WERI-Rb-1 (cell line): ENCODE measurements at regions not wholly inside any gene's neighbourhood (a gene's known extent, or its start where the extent isn't known, plus 50 kb on each side); places are given as distances from the start of the nearest gene placed in this dataset.
"Not testable (repeated sequence)": the region's sequence is repeated elsewhere in the genome, so short reads cannot be mapped to it uniquely, and the experiment has no call there.

ENCODE experiments used
- DNase-seq: peaks from one replicate; pipeline ENCODE4 v3.0.0-alpha.2; 2020
- H3K27ac ChIP-seq: fragments of 250-450 bp; sonication (Bioruptor Pico); 2 replicates; pipeline ENCODE4 v1.5.1; 2020; ENCODE audit warnings: mild to moderate bottlenecking, moderate library complexity
- H3K27me3 ChIP-seq: fragments of 250-450 bp; sonication (Bioruptor Pico); 2 replicates; pipeline ENCODE4 v1.5.1; 2021; ENCODE audit warnings: mild to moderate bottlenecking, low read depth, moderate library complexity; ENCODE audit not compliant: insufficient read depth, severe bottlenecking
- H3K36me3 ChIP-seq: fragments of 250-450 bp; sonication (Bioruptor Pico); 2 replicates; pipeline ENCODE4 v1.5.1; 2020; ENCODE audit warnings: mild to moderate bottlenecking, moderate library complexity
- H3K4me3 ChIP-seq: 2 replicates; pipeline ENCODE4 v1.5.1; 2011; ENCODE audit warnings: low read depth, mild to moderate bottlenecking, control low read depth, low read length
- H3K9me3 ChIP-seq: fragments of 250-450 bp; sonication (Bioruptor Pico); 2 replicates; pipeline ENCODE4 v1.5.1; 2021; ENCODE audit warnings: mild to moderate bottlenecking, moderate library complexity; ENCODE audit not compliant: severe bottlenecking
- TF ChIP-seq, protein P1 (sequence below): IDR thresholded peaks from 2 replicates; pipeline ENCODE4 v1.5.1; 2011; ENCODE audit warnings: low read depth, mild to moderate bottlenecking, control low read depth, inconsistent platforms, low read length

DNA sequence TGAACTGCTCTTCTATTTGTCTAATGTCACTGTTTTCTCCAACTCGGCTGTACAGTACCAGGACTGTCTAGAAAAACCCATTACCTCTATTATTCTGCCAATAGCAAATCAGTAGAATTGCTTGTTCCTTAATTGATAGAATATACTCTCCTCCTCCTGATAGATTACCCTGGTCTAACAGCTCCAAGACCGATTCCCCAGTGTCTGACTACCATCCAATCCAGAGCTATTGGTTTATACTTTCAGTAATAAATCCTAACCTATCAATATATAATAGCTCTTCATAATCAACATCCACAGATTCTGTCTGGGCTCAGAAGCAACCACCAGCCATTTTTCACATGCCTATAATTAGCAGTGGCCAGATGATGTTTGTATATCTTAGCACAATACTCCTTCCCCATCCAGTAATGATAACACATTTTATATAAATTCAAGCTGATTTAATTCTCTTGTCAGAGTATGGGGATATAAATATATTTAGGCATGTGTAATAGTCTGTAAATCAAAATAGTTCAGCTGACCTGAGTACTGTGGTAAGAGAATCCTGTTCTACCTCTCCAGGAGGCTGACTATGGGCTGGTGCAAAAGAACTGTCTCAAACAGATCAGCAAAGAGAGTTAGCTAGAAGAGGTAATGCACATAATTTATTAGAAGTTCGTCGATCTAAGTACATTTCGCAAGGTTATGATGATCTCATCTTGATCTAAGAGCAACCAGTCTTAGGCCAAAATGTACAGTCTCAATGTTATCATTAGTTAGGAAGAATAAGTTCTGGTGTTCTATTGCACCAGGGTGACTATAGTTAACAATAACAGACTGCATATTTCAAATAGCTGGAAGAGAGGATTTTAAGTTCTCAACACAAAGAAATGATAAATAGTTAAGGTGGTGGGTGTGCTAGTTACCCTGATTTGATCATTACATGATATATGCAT, 193.4 kb downstream of the SHOX2 start:
- TF ChIP-seq, protein P1, sequence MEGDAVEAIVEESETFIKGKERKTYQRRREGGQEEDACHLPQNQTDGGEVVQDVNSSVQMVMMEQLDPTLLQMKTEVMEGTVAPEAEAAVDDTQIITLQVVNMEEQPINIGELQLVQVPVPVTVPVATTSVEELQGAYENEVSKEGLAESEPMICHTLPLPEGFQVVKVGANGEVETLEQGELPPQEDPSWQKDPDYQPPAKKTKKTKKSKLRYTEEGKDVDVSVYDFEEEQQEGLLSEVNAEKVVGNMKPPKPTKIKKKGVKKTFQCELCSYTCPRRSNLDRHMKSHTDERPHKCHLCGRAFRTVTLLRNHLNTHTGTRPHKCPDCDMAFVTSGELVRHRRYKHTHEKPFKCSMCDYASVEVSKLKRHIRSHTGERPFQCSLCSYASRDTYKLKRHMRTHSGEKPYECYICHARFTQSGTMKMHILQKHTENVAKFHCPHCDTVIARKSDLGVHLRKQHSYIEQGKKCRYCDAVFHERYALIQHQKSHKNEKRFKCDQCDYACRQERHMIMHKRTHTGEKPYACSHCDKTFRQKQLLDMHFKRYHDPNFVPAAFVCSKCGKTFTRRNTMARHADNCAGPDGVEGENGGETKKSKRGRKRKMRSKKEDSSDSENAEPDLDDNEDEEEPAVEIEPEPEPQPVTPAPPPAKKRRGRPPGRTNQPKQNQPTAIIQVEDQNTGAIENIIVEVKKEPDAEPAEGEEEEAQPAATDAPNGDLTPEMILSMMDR: no peak
- no peak for DNase-seq
- Histone ChIP-seq H3K36me3 (no peaks in the 10 kb centered on the region), H3K4me3 (no peak overlapping the region), H3K27me3 (no peaks in the 10 kb centered on the region), H3K27ac (no peak overlapping the region), H3K9me3 (no peaks in the 10 kb centered on the region)

DNA sequence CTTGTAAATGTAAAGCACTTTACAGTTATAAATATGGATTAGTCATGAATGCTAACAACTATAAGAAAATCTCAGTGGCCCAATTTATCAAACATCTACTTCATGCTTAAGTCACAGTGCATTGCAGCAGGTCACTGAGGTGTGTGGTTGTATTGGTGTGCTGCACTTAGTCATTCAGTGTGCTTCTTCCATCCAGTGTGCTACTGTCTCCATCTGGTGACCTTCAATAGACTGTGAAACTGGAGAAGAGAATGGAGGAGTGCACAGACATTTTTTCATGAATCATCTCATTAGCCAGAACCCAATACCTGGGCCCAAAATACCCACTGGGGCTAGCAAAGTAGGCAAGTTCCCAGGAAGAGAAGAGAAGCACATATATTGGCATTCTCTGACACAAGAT, 199.6 kb downstream of the SHOX2 start:
- TF ChIP-seq, protein P1: no peak
- DNase-seq: no peak
- no peaks in the 10 kb centered on the region for H3K9me3 ChIP-seq
- H3K36me3 ChIP-seq: no peaks in the 10 kb centered on the region
- no peaks in the 10 kb centered on the region for H3K27me3 ChIP-seq
- no peak overlapping the region for H3K27ac ChIP-seq
- no peak overlapping the region for H3K4me3 ChIP-seq

DNA sequence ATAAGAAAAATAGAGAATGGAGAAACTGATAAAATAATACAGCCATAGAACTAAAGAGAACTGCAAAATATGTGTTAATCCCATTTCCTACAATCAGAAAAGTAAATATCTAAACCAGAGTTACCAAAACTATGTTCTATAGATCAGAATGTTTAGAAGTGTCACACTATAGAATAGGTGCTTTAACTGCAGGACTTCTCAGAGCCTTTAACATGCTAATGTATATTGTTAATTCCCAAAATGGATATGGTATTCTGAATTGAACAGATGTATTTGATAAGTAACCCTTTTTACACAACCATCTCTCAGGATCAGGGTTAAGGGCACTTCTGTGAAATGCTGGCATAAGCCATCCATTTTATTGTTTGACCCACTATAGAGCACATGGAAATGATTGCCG, 200.3 kb downstream of the SHOX2 start:
- Histone ChIP-seq H3K27ac (no peak overlapping the region), H3K36me3 (no peaks in the 10 kb centered on the region), H3K4me3 (no peak overlapping the region), H3K9me3 (no peaks in the 10 kb centered on the region), H3K27me3 (no peaks in the 10 kb centered on the region)
- TF ChIP-seq, protein P1: no peak
- no peak for DNase-seq

DNA sequence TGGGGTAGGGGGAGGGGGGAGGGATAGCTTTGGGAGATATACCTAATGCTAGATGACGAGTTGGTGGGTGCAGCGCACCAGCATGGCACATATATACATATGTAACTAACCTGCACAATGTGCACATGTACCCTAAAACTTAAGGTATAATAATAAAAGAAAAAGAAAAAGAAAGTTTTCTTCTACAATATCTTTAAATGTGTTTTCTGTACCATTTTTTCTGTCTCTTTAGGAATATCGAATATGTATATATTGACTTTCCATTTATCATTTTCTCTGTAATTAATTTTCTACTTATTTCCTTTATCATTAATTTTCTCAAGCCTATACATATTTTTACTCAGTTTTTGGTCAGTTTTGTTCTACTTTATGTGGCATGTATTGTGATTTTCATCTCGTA, 203.5 kb downstream of the SHOX2 start:
- H3K4me3 ChIP-seq, H3K27ac ChIP-seq, DNase-seq, H3K27me3 ChIP-seq, H3K36me3 ChIP-seq, H3K9me3 ChIP-seq: not testable (repeated sequence)

DNA sequence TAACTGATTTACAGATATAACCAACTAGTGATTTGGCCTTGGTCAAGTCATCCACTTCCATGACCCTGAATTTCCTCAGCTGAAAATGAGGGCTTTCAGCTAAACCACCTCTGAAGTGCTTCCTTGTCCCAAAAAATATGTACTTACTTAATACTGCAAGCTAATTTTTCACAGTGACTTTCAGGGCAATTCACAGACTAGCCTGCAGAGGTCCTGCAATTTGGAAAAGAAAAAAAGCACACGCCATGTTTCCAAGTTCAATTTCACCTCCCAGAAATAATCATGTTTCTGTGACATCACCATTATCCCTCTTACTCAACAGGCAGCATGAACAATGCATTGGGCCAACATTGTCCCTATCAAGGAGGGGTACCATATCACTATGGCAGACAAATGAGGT, 218.2 kb downstream of the SHOX2 start:
- H3K27me3 ChIP-seq: no peaks in the 10 kb centered on the region
- TF ChIP-seq, protein P1: 0 out of 2 replicates have a peak, but pooled peaks have one; percentile 2
- no peak overlapping the region for H3K27ac ChIP-seq
- H3K9me3 ChIP-seq: no peaks in the 10 kb centered on the region
- no peak overlapping the region for H3K4me3 ChIP-seq
- no peaks in the 10 kb centered on the region for H3K36me3 ChIP-seq
- DNase-seq: no peak

DNA sequence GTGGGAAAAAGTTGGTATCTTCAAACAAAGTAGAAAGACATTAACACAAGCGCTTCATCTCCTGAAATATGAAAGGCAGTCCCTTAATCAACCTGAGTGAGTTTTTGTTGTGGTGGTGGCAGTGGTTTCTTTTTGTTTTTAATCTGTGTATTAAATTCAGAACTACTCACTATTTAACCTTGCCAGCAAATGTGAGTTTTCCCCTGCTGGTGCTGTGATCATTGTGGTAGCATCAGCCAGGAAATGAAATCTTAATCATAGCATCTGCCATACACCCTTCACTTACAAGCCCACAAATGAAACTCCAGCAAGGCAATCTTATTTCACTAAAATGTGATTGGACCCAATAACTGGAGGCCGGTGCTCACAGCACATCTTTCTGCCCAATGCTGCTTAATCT, 229.7 kb downstream of the SHOX2 start:
- no peaks in the 10 kb centered on the region for H3K27me3 ChIP-seq
- no peaks in the 10 kb centered on the region for H3K9me3 ChIP-seq
- no peak overlapping the region for H3K27ac ChIP-seq
- H3K36me3 ChIP-seq: no peaks in the 10 kb centered on the region
- TF ChIP-seq, protein P1: no peak
- no peak for DNase-seq
- no peak overlapping the region for H3K4me3 ChIP-seq
